Mesothelial cell of epicardium (in vitro differentiated cells): ENCODE measurements at regions not wholly inside any gene's neighbourhood (a gene's known extent, or its start where the extent isn't known, plus 50 kb on each side); places are given as distances from the start of the nearest gene placed in this dataset.
"Not testable (repeated sequence)": the region's sequence is repeated elsewhere in the genome, so short reads cannot be mapped to it uniquely, and the experiment has no call there.

Experiments used
- DNase-seq, 2 experiments: peaks; one replicate each; pipeline ENCODE4 v3.0.0; 2021; ENCODE audit warnings: low spot score in 2 of 2; ENCODE audit not compliant: unreplicated experiment in 2 of 2
- H3K27ac Mint-ChIP-seq: 2 replicates; pipeline ENCODE4 v1.8.0; 2021; ENCODE audit warnings: mixed read lengths
- H3K27me3 Mint-ChIP-seq: 2 replicates; pipeline ENCODE4 v1.8.0; 2021; ENCODE audit warnings: low read depth, mixed read lengths
- H3K36me3 Mint-ChIP-seq: 2 replicates; pipeline ENCODE4 v1.8.0; 2021; ENCODE audit warnings: mixed read lengths
- H3K4me1 Mint-ChIP-seq: 2 replicates; pipeline ENCODE4 v1.8.0; 2021; ENCODE audit warnings: mixed read lengths
- H3K4me3 Mint-ChIP-seq: 2 replicates; pipeline ENCODE4 v1.8.0; 2021; ENCODE audit warnings: mild to moderate bottlenecking, moderate library complexity, mixed read lengths
- H3K9me3 Mint-ChIP-seq: 2 replicates; pipeline ENCODE4 v1.8.0; 2021; ENCODE audit warnings: mixed read lengths
- TF ChIP-seq, protein P1 (sequence below): fragments of 200-600 bp; sonication (generic); IDR thresholded peaks from one replicate; pipeline ENCODE4 v1.5.0; 2021; ENCODE audit warnings: antibody characterized with exemption; ENCODE audit not compliant: unreplicated experiment

GRCh38 chr22:18731075-18731666 is 119.5 kb upstream of the RIMBP3 start:
- Mint-ChIP-seq H3K27me3 (no peaks in the 10 kb centered on the region), H3K9me3 (peaks cover 3% of the 10 kb centered on the region), H3K27ac (no peak overlapping the region), H3K4me3 (no peak overlapping the region), H3K36me3 (no peaks in the 10 kb centered on the region), H3K4me1 (no peaks in the 10 kb centered on the region)
- no peak for DNase-seq
- TF ChIP-seq, protein P1, sequence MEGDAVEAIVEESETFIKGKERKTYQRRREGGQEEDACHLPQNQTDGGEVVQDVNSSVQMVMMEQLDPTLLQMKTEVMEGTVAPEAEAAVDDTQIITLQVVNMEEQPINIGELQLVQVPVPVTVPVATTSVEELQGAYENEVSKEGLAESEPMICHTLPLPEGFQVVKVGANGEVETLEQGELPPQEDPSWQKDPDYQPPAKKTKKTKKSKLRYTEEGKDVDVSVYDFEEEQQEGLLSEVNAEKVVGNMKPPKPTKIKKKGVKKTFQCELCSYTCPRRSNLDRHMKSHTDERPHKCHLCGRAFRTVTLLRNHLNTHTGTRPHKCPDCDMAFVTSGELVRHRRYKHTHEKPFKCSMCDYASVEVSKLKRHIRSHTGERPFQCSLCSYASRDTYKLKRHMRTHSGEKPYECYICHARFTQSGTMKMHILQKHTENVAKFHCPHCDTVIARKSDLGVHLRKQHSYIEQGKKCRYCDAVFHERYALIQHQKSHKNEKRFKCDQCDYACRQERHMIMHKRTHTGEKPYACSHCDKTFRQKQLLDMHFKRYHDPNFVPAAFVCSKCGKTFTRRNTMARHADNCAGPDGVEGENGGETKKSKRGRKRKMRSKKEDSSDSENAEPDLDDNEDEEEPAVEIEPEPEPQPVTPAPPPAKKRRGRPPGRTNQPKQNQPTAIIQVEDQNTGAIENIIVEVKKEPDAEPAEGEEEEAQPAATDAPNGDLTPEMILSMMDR = no peak

- DNase-seq = peak in 1 of 2 experiments; percentile 10
- H3K4me1 Mint-ChIP-seq, H3K27me3 Mint-ChIP-seq, H3K27ac Mint-ChIP-seq, H3K9me3 Mint-ChIP-seq, H3K36me3 Mint-ChIP-seq, H3K4me3 Mint-ChIP-seq: not testable (repeated sequence)
Measured at GRCh38 chr22:18730410-18730809, 118.7 kb upstream of the RIMBP3 start.
